ENCODE measurements at regions not wholly inside any gene's neighbourhood (a gene's known extent, or its start where the extent isn't known, plus 50 kb on each side); places are given as distances from the start of the nearest gene placed in this dataset.

- no peak for DNase-seq
Measured at GRCh38 chr17:73754886-73755400, 110.7 kb upstream of the SDK2 start.

GRCh38 chr17:73757420-73757819, 113.2 kb upstream of the SDK2 start:
- no peak for DNase-seq

- no peak for DNase-seq
Measured at GRCh38 chr17:73758245-73758644, 114.0 kb upstream of the SDK2 start.

- no peak for DNase-seq
Measured at GRCh38 chr17:73759324-73759723, 115.1 kb upstream of the SDK2 start.

- no peak for DNase-seq
Measured at GRCh38 chr17:73759734-73760438, 115.6 kb upstream of the SDK2 start.

- DNase-seq, result no peak
Measured at GRCh38 chr17:73760439-73760758, 116.2 kb upstream of the SDK2 start.

- DNase-seq, result no peak
Measured at GRCh38 chr17:73765824-73766563, 121.7 kb upstream of the SDK2 start.

GRCh38 chr17:73767696-73768095, 123.5 kb upstream of the SDK2 start:
- DNase-seq, result no peak

- no peak for DNase-seq
Measured at GRCh38 chr17:73768691-73769090, 124.4 kb upstream of the SDK2 start.

- DNase-seq, result no peak
Measured at GRCh38 chr17:73769479-73769878, 125.2 kb upstream of the SDK2 start.

- DNase-seq, result no peak
Measured at GRCh38 chr17:73770115-73770848, 126.0 kb upstream of the SDK2 start.

GRCh38 chr17:73770849-73771229, 126.6 kb upstream of the SDK2 start:
- DNase-seq, result no peak

GRCh38 chr17:73772107-73772705, 128.0 kb upstream of the SDK2 start:
- DNase-seq, result no peak

GRCh38 chr17:73773702-73774101, 129.5 kb upstream of the SDK2 start:
- no peak for DNase-seq

- no peak for DNase-seq
Measured at GRCh38 chr17:73774852-73775251, 130.6 kb upstream of the SDK2 start.

- DNase-seq, result no peak
Measured at GRCh38 chr17:73776351-73777130, 132.3 kb upstream of the SDK2 start.

GRCh38 chr17:73777131-73777449, 132.8 kb upstream of the SDK2 start:
- DNase-seq, result no peak

GRCh38 chr17:73782231-73782630, 138.0 kb upstream of the SDK2 start:
- no peak for DNase-seq

- DNase-seq, result no peak
Measured at GRCh38 chr17:73782641-73783381, 138.6 kb upstream of the SDK2 start.

GRCh38 chr17:73783382-73783766, 139.1 kb upstream of the SDK2 start:
- DNase-seq, result no peak

- DNase-seq, result no peak
Measured at GRCh38 chr17:73783945-73784603, 139.8 kb upstream of the SDK2 start.

All from T-helper 9 cell (primary cell).